Activated CD4-positive, alpha-beta T cell treated with anti-CD3 and anti-CD28 coated beads for 1 hour (primary cell): ENCODE measurements at regions not wholly inside any gene's neighbourhood (a gene's known extent, or its start where the extent isn't known, plus 50 kb on each side); places are given as distances from the start of the nearest gene placed in this dataset.
"Not testable (repeated sequence)": the region's sequence is repeated elsewhere in the genome, so short reads cannot be mapped to it uniquely, and the experiment has no call there.

Source experiments
- DNase-seq: peaks from one replicate; pipeline ENCODE4 v3.0.0-alpha.2; 2020

DNA sequence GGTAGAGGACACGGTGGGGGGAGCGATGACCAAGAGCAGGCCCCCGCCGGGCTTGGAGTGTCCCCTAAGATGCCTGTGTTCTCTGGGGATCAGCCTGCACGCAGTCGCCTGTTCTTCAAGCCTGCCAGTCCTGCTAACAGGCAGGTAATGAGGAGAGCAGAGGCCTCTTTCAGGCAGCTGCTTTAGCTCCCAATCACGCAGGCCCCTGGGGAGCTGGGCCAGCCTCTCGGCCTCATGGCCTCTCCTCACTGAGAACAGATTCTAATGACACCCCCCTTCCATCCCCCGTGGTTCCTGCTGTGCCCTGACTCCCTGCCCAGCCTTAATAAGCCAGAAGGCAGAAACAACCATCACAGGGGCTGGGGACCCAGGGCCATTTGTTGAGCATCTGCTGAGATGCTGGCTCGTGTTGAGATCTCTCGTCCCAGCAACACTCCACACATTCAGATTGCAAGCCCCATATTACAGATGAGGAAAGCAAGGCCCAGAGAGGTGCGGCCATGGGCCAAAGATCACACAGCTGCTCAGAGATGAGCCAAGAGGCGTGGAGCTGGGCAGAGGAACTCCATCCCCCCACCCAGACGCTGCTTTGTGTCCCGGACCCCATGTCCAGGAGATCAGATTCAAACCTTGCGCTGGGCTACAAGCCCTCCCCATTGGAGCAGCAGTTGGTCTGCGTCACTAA is 71.6 kb upstream of the CASZ1 start:
- no peak for DNase-seq

DNA sequence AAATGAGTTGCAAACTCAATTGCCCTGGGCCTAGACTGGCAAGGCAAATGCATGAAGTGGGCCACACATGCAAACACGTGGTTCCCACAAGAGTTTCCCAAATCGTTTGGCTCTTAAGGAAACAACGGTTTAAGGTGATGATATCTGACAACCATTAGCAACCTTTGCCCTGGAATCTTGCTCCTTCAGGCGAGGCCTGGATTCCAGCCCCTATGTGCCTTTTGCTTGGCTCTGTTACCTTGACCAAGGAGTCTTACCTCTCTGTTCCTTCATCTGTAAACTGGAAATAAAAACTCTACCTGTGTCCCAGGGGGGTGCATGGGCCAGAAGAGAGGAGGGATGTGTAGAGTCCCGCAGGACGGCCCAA is 72.1 kb upstream of the CASZ1 start:
- no peak for DNase-seq

DNA sequence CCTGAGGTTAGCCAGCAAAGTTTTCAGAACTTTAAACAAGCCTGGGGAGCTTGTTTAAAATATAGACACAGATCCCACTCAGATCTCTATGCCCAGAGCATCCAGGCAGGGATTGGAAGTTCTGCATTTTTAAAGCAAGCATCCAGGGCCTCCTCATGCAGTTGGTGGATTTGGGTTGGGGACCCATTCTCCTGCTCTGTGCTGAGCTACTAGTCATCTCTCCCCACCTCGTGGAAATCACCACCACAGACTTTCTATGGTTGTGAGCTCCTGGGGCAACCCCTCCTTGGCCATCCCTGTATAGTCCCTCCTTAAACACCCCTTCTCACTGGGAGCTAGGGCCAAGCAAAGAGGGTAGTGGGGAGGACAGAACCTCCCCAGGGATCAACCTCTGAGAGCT is 73.5 kb upstream of the CASZ1 start:
- DNase-seq = no peak

DNA sequence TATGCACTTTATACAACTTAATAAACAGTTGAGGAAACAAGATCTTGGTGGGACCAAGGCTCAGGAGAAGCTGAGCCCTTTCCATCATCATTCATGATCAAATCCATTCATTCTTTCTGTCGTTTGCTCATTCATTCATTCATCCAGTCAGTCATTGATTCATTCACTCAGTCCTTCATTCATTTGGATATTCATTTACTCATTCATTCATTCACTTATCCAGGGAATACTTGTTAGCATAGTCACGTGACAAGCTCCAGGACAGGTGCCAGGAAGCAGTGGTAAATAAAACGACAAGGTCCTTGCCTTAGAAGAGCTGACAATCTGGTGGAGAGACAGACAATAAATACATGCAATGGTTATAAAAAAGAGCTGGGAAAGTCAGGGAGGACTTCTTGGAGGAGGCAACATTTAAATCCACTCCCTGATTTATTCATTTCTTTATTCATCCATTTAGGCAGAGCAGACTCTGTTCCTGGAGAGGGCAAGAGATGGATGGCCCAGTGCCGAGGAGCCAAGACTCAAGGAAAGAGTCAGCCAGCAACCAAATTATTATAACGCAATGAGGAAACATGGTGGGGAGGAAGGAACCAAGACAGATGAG is 74.1 kb upstream of the CASZ1 start:
- no peak for DNase-seq

DNA sequence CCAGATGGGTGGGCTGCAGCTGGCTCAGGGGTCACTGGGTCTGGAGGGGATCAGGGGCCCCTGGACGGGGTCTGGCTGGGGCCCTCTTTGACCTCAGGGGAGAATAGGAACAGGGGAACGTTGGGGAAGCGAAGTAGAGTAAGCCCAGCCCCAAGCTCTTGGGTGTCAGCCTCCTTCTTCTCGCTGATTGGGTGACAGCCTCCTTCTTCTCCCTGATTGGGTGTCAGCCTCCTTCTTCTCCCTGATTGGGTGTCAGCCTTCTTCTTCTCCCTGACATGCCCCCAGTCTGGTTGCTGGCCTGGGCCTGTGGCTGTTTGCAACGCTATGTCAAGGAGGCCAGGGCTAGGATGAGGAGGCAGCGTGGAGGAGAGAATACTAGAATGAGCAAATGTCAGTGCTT is 76.7 kb upstream of the CASZ1 start:
- no peak for DNase-seq

DNA sequence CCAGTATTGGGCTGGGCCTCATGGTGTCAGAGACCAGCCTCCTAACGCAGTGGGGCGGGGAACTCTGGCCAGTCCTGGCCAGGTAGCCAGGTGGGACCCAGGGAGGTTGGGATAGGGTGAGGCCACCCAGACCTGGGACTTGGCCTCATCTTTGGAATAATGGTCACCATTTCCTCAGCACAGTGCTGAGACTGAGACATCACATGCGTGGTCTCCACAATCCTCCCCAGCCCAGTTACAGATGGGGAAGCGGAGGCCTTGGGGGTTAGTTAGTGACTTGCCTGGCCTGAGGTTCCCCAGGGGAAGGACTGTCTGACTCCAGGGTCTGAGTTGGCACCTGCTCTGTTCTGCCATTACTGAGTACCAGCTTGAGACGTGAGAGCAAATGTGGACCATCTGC is 77.9 kb upstream of the CASZ1 start:
- DNase-seq = no peak

DNA sequence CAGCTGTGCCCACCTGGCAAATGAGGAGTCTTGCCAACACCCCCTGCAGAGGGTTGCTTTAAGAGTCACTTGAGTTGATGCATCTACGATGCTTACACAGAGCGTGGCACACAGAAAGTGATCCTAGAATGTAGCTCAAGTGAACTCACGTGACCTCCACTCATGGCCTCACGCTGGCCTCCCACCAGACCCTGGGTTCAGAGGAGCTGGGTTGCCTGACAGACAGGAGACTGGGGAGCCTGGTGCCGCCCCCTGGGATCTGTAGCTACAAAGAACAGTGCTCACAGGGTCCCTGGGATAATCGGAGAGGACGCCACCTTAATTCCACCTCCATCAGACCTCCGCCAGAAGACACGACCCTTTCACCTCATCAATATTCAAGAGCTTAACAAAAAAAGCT is 81.4 kb upstream of the CASZ1 start:
- no peak for DNase-seq

DNA sequence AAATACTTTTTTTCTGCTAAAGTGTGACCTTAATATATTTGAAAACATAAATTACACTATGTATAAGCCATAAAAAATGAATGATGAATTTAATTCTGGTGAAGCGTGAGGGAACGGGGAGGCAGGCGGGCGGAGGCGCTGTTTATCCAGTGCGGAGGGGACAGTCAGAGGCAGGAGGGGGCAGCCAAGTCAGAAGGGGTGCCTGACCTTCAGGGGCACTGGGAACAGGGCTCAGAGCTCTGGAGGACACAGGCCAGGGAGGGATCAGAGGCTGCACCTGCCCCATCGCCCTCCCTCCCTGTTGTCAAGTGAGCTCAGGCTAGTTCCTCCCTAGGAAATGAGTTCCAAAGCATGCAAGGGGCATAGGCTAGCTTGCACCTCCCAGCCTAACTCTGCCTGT is 82.0 kb upstream of the CASZ1 start:
- DNase-seq = no peak

DNA sequence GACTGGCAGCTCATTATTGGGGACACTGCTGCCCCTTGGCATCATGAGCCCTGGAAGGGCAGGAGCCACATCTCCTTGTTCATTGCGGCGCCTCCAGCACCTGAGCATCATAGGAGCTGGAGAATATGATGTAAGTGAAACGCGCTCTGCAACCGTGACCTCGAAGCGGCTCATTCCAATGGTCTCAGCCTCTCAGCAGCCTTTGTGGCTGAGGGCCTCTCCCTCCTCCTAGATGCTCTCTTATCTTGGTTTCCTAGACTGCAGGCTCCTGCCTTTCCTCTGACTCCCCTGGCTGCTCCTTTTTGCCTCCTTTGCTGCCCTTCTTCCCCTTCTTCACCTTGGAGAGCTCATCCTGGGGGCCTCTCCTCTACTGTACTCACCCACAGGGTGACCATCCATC is 83.6 kb upstream of the CASZ1 start:
- DNase-seq = no peak

DNA sequence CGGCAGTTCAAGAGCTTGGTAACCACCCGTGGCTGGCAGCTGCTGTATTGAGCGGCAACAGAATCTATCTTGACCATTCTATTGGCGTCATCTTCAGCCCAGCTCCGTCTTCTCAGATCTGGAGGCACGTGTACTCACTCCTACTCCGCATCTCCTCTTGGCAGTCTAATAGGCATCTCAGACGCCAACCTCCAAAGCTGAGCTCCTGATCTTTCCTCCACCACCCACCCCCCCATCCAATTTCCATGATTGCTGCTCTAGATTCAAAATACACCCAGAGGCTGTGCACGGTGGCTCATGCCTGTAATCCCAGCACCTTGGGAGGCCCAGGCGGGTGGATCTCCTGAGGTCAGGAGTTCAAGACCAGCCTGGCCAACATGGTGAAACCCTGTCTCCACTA is 84.6 kb upstream of the CASZ1 start:
- no peak for DNase-seq

DNA sequence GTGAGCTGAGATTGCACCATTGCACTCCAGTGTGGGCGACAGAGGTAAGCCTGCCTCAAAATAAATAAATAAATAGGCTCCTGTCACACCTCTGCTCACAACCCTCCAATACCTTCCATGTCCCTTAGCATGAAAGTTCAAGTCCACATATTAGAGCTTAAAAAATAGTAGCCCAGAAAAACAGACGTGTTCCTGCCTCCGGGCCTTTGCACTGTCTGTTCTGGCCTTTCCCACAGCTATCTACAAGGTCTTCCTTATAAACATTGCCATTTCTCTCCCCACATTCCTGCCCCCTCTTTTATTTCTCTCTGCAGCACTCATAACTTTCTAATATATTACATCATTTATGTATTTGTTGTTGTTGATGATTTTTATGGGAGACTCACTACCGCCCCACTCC is 85.6 kb upstream of the CASZ1 start:
- no peak for DNase-seq

DNA sequence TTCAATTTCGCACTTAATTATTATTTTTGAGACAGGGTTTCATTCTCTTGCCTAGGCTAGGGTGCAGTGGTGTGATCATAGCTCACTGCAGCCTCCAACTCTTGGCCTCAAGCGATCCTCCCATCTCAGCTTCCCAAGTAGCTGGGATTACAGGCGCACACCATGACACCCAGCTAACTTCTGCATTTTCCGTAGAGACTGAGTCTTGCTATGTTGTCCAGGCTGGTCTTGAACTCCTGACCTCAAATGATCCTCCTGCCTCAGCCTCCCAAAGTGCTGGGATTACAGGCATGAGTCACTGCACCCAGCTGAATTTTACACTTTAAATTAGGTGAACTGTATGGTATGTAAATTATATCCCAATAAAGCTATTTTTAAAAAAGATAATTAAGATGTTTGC is 90.6 kb upstream of the CASZ1 start:
- DNase-seq = not testable (repeated sequence)

DNA sequence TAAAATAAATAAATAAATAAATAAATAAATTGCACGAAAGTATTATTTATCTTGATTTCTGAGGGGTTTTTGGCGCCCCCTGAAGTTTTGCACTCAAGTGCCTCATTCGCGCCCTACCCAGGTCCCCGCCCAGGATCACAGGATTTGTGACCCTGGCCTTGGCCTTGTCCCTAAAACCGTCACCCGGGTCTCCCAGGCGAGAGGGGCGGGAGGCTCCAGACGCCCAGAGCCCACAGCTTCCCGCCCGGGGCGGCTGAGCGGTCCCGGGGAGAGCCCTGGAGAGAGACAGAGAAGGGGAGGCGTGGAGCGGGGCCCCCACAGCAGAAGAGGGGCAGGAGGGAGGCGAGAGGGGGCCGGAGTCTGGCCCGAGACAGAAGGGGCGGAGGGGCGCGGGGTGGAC is 91.8 kb upstream of the CASZ1 start:
- DNase-seq = no peak

DNA sequence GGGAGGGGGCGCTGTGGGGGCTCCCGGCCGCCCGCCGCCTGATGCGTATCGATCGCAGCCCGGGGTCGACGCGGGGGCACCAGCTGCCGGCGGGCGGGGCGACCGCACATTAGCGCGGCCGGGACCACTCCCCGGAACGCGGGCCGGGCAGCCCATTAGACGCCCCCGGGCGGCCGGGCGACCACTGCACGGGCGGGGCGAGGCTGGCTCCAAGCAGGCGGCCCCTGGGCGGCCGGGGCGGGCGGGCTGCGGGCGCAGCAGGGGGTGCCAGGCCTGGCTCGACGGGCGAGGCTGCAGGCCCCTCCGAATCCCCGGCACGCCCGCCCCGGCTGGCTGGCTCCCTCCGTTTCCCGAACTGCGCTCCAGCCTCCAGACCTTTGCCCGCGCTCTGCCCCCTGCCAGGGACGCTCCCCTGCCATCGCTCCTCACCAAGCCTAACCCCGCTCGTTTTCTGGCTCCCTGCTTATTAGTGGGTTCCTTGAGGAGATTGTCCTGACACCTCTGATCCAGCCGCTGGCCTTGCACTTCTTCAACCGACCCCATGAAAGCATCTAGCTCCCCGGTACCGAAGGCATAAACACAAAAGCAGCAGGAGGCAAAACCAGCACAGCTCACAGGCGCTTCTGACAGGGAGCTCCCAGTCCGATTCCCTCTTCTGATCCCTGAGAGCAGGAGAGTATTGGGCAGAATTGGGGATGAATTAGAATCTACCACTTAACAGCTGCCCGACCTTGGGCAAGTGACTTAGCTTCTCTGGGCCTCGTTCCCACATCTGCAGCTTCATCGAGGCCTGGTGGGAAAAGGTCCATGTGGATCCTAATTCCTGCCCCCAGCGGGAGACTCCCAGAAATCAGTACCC is 92.6 kb upstream of the CASZ1 start:
- no peak for DNase-seq

DNA sequence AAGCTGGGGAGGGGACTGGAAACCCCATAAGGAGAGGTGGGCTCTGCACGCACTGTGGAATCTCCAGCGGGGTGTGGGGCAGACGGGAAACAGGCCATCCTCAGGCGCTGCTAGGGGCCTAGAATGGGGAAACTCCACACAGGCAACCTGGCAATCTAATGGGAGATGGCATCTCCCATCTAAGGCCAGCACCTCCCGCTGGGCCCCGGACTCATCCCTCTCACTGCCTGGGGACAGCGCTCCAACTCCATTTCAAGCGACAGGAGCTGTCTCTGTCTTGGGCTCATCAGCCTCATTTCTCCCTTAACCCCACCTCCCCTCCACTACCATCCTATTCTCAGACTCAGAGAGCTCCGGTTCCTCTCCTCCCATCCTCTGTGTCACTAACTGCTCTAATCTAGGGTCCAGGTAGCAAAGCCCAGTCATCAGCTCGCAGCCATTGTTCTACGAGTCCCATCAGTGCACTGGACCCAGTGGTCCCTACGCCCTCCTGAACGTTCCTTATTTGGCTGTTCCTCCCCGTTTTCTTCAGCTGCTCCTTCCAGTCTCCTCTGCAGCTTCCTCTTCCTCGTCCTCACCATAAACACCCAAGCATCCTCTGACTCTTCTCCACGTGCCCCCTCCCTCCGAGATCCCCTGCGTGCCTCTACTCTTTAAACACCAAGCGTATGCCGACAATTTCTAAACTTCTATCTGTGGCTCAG is 93.4 kb upstream of the CASZ1 start:
- DNase-seq = no peak

DNA sequence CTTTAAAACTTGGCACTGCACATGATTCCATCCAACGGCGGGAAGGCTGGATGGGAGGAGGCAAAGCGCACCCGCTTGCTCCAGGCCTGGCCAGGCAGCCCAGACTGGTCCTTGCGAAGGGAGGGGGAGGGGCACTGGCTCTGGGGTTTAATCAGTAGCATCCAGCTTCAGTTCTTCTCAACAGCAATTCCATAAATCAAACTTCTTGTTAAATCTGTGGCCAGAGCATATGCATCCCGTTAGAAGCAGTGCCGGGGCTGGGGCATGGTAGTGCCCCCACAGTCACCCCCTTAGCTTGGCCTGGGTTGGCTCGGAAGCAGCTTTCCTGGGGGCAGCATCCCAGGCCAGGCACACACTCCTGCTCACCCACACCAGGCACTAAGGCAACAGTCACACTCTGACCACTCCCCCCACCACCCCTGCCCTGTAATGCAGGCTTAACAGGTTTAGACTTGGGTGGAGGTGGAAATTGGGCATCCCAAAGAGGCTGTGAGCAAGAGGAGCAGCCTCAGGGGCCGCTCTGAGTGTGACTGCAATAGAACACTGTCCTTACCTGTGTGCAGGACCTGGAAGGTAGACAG is 94.1 kb upstream of the CASZ1 start:
- DNase-seq = no peak

DNA sequence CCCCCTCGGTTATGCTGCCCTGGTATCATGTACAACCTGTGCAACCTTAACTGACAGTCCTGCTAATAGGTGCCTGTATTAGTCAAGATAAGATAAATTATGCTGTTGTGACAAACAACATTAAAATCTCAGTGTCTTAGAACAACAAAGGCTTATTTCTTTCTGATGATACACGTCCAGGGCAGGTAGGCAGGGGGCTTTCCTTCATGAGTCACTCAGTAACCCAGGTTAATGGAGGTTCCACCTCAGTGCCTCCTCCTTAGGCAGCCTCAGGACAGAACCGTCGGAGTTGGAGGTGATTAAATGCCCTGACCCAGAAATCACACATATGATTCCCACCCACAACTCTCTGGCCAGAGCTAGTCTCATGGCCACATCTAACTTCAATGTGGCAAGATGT is 94.6 kb upstream of the CASZ1 start:
- DNase-seq = no peak

DNA sequence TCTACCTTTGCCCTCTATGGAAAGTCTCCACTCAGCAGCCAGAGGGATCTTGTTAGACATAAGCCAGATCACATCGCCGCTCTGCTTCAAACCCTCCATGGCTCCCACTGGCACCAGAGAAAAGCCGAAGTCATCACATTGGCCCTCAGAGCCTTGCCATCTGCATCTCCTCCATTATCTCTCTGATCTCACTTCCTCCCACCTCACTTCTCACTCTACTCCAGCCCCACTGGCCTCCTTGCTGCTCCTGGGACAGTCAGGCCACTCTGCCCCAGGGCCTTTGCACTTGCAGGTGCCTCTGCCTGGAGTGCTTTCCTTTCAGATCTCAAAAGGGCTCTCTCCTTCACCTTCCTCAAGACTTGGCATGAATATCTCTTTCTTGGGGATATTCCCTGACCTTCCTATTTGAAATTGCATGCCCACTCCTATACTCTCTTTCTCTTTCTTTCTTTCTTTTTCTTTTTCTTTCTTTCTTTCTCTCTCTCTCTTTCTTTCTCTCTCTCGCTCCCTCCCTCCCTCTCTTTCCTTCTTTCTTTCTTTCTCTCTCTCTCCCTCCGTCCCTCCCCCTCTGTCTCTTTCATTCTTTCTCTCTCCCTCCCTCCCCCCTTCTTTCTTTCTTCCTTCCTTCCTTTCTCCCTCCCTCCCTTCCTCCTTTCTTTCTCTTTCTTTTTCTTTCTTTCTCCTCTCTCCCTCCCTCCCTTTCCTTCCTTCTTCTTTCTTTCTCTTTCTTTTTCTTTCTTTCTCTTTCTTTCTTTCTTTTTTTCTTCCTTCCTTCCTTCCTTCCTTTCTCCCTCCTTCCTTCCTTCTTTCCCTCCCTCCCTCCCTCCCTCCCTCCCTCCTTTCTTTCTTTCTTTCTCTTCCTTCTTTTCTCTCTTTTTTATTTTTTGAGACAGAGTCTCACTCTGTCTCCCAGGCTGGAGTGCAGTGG is 96.0 kb upstream of the CASZ1 start:
- no peak for DNase-seq

DNA sequence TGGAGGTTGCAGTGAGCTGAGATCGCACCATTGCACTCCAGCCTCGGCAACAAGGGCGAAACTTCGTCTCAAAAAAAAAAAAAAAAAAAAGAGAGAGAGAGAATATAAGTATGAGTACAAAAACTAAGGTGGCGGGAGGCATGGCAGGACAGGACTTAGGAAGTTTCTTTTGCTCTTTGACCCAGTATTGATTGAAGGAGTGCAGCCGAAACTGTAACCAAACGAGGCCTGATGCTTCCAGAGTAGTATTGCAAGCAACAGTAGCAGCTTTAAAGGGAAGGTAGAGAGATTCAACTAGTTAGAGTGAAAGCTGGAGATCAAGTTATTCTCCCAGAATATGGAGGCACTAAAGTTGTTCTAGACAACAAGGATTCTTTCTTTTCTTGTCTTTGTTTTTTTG is 99.2 kb upstream of the CASZ1 start:
- DNase-seq = no peak

DNA sequence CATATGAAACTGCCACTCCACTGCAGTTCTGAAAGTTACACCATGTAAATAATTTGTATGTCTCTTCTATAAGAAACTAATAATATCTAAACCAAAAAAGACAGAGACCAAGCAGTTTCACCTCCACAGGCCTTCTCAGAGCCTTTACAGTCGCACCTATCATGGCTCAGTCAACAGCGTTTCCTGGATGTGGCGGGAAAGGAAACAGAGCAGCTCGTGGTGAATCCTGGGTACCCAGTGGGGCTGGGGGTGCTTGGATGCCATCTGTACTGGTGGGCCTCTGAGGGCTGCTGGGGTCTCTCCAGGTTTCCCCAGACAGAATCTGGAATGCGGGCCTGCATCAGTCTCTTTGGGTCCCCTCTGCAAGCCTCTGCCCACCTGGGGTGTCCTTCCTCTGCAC is 100.2 kb upstream of the CASZ1 start:
- DNase-seq = no peak

DNA sequence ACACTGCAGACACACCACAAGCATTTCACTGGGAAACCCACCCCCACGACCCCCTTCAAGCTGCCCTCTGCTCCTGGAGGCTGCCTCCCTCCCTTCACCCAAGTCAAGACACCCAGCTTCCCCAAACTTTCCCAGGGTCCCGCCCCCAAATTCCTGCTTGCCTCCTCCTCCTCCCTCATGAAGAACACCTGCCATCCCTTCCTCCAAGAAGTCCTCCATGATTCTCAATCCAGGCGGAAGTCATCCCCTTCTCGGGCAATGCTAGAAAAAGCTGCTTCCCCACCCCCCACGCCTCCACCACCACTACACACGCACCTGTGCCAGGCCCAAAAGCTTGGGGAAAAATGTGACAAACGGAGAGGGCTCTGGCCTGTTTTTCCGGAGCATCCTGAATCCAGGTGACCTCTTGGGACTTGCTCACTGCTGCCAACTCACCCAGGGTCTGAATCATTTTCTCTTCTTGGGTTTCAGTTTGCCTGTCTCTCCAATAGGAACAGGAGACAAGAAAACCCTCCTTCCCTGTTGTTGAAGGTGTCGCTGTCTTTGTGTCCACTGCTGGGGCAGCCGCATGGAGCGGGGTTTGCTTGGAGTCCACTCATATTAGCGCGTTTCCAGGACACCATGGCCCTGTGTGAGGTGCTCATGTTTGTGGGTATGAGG is 101.0 kb upstream of the CASZ1 start:
- DNase-seq = no peak
